Uterus (tissue), 2 donors: ENCODE measurements at regions not wholly inside any gene's neighbourhood (a gene's known extent, or its start where the extent isn't known, plus 50 kb on each side); places are given as distances from the start of the nearest gene placed in this dataset.

Source experiments
- POLR2A ChIP-seq, 2 donors: fragments of 450-650 bp; IDR thresholded peaks; one replicate each; pipeline ENCODE4 v1.6.1; 2016; ENCODE audit warnings: antibody characterized with exemption in 2 of 2, mild to moderate bottlenecking in 1 of 2, moderate library complexity in 1 of 2
- TF ChIP-seq, protein P1 (sequence below), 4 experiments: fragments of 200-600 bp in 2 of 4; fragments of 450-650 bp in 2 of 4; sonication (generic) in 2 of 4; IDR thresholded peaks; one replicate each; pipeline ENCODE4 v1.5.1; 2016 to 2019; ENCODE audit warnings: antibody characterized with exemption in 4 of 4, mild to moderate bottlenecking in 2 of 4, moderate library complexity in 1 of 4

GRCh38 chr3:34346656-34347055 lies 548.2 kb downstream of the PDCD6IP start:
- TF ChIP-seq, protein P1, sequence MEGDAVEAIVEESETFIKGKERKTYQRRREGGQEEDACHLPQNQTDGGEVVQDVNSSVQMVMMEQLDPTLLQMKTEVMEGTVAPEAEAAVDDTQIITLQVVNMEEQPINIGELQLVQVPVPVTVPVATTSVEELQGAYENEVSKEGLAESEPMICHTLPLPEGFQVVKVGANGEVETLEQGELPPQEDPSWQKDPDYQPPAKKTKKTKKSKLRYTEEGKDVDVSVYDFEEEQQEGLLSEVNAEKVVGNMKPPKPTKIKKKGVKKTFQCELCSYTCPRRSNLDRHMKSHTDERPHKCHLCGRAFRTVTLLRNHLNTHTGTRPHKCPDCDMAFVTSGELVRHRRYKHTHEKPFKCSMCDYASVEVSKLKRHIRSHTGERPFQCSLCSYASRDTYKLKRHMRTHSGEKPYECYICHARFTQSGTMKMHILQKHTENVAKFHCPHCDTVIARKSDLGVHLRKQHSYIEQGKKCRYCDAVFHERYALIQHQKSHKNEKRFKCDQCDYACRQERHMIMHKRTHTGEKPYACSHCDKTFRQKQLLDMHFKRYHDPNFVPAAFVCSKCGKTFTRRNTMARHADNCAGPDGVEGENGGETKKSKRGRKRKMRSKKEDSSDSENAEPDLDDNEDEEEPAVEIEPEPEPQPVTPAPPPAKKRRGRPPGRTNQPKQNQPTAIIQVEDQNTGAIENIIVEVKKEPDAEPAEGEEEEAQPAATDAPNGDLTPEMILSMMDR (IDR thresholded peaks at IDR 0.05) = no peak
- TF ChIP-seq POLR2A (IDR thresholded peaks at IDR 0.05) = no peak
